ENCODE measurements at regions not wholly inside any gene's neighbourhood (a gene's known extent, or its start where the extent isn't known, plus 50 kb on each side); places are given as distances from the start of the nearest gene placed in this dataset.

DNA sequence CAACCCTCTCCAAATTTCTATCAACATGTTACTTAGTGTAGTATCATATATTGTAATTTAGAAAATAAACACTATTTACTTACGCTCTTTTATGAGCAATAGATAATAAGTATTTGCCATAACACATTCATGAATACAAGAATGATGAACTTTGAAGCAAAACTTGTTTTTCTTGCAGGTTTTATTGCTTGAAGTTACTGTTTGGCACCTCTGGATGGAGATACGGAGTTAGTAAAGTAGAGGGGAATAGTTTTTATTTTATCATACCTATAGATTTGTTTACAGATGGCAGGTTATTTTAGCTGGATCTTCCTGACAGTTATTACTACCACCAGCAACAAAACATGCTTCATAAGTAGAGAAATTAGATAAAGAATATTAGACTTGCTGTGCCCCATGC lies 274.2 kb upstream of the LRRTM4 start:
- TF ChIP-seq, protein P1, sequence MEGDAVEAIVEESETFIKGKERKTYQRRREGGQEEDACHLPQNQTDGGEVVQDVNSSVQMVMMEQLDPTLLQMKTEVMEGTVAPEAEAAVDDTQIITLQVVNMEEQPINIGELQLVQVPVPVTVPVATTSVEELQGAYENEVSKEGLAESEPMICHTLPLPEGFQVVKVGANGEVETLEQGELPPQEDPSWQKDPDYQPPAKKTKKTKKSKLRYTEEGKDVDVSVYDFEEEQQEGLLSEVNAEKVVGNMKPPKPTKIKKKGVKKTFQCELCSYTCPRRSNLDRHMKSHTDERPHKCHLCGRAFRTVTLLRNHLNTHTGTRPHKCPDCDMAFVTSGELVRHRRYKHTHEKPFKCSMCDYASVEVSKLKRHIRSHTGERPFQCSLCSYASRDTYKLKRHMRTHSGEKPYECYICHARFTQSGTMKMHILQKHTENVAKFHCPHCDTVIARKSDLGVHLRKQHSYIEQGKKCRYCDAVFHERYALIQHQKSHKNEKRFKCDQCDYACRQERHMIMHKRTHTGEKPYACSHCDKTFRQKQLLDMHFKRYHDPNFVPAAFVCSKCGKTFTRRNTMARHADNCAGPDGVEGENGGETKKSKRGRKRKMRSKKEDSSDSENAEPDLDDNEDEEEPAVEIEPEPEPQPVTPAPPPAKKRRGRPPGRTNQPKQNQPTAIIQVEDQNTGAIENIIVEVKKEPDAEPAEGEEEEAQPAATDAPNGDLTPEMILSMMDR (IDR thresholded peaks at IDR 0.05): no peak
- no peak for TF ChIP-seq POLR2A (IDR thresholded peaks at IDR 0.05)
- no peak for TF ChIP-seq POLR2AphosphoS5 (IDR thresholded peaks at IDR 0.05)

Data from sigmoid colon (tissue), 4 donors.